ENCODE measurements at regions not wholly inside any gene's neighbourhood (a gene's known extent, or its start where the extent isn't known, plus 50 kb on each side); places are given as distances from the start of the nearest gene placed in this dataset.

- DNase-seq (ENCODE audit: low spot score): no peak
These were observed 61.1 kb upstream of the CXCR4 start for GRCh38 chr2:136178941-136179601.

- DNase-seq (ENCODE audit: low spot score): no peak
These were observed 57.9 kb upstream of the CXCR4 start for GRCh38 chr2:136175868-136176267.

GRCh38 chr2:136175466-136175865, 57.5 kb upstream of the CXCR4 start:
- no peak for DNase-seq (ENCODE audit: low spot score)

GRCh38 chr2:136173126-136173525, 55.2 kb upstream of the CXCR4 start:
- DNase-seq (ENCODE audit: low spot score): no peak

- DNase-seq (ENCODE audit: low spot score): no peak
These were observed 53.3 kb upstream of the CXCR4 start for GRCh38 chr2:136171223-136171622.

- DNase-seq (ENCODE audit: low spot score): no peak
These were observed 50.8 kb upstream of the CXCR4 start for GRCh38 chr2:136168720-136169119.

GRCh38 chr2:136167721-136168475, 49.9 kb upstream of the CXCR4 start:
- no peak for DNase-seq (ENCODE audit: low spot score)

All from Ammon's horn (tissue), 1 donor.